Mesendoderm (in vitro differentiated cells): ENCODE measurements at regions not wholly inside any gene's neighbourhood (a gene's known extent, or its start where the extent isn't known, plus 50 kb on each side); places are given as distances from the start of the nearest gene placed in this dataset.

ENCODE experiments used
- DNase-seq: peaks from one replicate; pipeline ENCODE4 v3.0.0; 2013
- H2AK5ac ChIP-seq: 2 replicates; pipeline ENCODE4 v1.6.1; 2013; ENCODE audit warnings: low read length, inconsistent platforms
- H2BK120ac ChIP-seq: 2 replicates; pipeline ENCODE4 v1.6.1; 2013; ENCODE audit warnings: low read depth, mild to moderate bottlenecking, low read length, moderate library complexity, mixed read lengths
- H2BK15ac ChIP-seq: replicated peaks from 2 replicates; pipeline ENCODE4 v1.6.1; 2013; ENCODE audit warnings: low read depth, mild to moderate bottlenecking, moderate library complexity
- H2BK5ac ChIP-seq: 2 replicates; pipeline ENCODE4 v1.6.1; 2013; ENCODE audit warnings: low read length, inconsistent platforms
- H3K18ac ChIP-seq: 2 replicates; pipeline ENCODE4 v1.6.1; 2013; ENCODE audit warnings: mild to moderate bottlenecking, low read length, mixed read lengths
- H3K23ac ChIP-seq: one replicate; pipeline ENCODE4 v1.6.1; 2013; ENCODE audit warnings: low read length
- H3K27ac ChIP-seq: 2 replicates; pipeline ENCODE4 v1.5.1; 2013; ENCODE audit warnings: low read depth, mild to moderate bottlenecking, inconsistent platforms, low read length, moderate library complexity
- H3K27me3 ChIP-seq: 2 replicates; pipeline ENCODE4 v1.6.1; 2013; ENCODE audit warnings: low read length, control low read depth, mild to moderate bottlenecking, inconsistent platforms; ENCODE audit not compliant: insufficient read depth, poor library complexity
- H3K36me3 ChIP-seq: 2 replicates; pipeline ENCODE4 v1.6.1; 2013; ENCODE audit warnings: low read length, inconsistent platforms; ENCODE audit not compliant: control insufficient read depth, insufficient read depth
- H3K4ac ChIP-seq: one replicate; pipeline ENCODE4 v1.6.1; 2013; ENCODE audit warnings: low read depth, mild to moderate bottlenecking, low read length, moderate library complexity
- H3K4me1 ChIP-seq: 2 replicates; pipeline ENCODE4 v1.6.1; 2013; ENCODE audit warnings: low read depth, low read length, inconsistent platforms; ENCODE audit not compliant: control insufficient read depth
- H3K4me2 ChIP-seq: 2 replicates; pipeline ENCODE4 v1.6.1; 2013; ENCODE audit warnings: low read length
- H3K4me3 ChIP-seq: 2 replicates; pipeline ENCODE4 v1.5.1; 2013; ENCODE audit warnings: mild to moderate bottlenecking, low read length
- H3K56ac ChIP-seq: one replicate; pipeline ENCODE4 v1.6.1; 2013; ENCODE audit warnings: low read length
- H3K79me1 ChIP-seq: 2 replicates; pipeline ENCODE4 v1.6.1; 2013; ENCODE audit warnings: low read length, inconsistent platforms
- H3K79me2 ChIP-seq: 2 replicates; pipeline ENCODE4 v1.6.1; 2013; ENCODE audit warnings: mild to moderate bottlenecking, low read length; ENCODE audit not compliant: control insufficient read depth, insufficient read depth
- H3K9ac ChIP-seq: 2 replicates; pipeline ENCODE4 v1.6.1; 2013; ENCODE audit warnings: low read length, inconsistent platforms
- H4K5ac ChIP-seq: one replicate; pipeline ENCODE4 v1.6.1; 2013; ENCODE audit warnings: low read length
- H4K8ac ChIP-seq: one replicate; pipeline ENCODE4 v1.6.1; 2013; ENCODE audit warnings: low read depth, mild to moderate bottlenecking, control low read depth, low read length, moderate library complexity
- WGBS: extraction: QIAGEN DNeasy Blood & Tissue Kit; methylation state at CpG from one replicate; pipeline ENCODE4 v1.1.7; 2013; ENCODE audit warnings: low lambda C conversion rate, missing lambda C conversion rate; ENCODE audit not compliant: insufficient coverage; ENCODE audit errors: extremely low coverage; 5-methylcytosine and 5-hydroxymethylcytosine counted together

DNA sequence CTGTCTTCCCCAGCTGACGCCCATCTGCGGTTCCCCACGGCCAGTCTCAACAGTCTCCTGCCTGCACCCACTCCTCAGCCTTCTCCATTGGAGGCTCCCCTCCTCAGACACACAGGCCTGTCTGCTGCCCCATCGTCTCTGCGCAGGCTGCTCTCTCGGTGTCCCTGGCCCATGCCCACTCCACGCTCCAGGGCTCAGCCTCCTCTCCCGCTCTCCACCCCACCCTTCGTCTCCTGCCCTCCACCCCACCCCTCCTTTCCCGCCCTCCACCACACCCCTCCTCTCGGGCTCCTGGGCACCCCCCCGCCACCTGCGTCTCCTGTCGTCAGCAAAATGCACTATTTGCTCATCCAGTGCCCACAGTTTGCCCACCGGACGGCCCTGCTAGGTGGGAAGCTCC lies 119.6 kb upstream of the DIO3 start:
- Histone ChIP-seq H3K4ac (no peak overlapping the region), H3K18ac (no peak overlapping the region), H4K8ac (no peak overlapping the region), H3K9ac (no peak overlapping the region), H3K79me2 (no peaks in the 10 kb centered on the region), H2BK120ac (no peak overlapping the region), H4K5ac (no peak overlapping the region), H3K4me1 (no peaks in the 10 kb centered on the region), H3K4me2 (no peak overlapping the region), H2BK5ac (no peak overlapping the region), H3K27me3 (no peaks in the 10 kb centered on the region), H3K27ac (no peak overlapping the region), H3K36me3 (no peaks in the 10 kb centered on the region), H3K4me3 (no peak overlapping the region), H2AK5ac (no peak overlapping the region), H2BK15ac (no peak overlapping the region), H3K79me1 (no peaks in the 10 kb centered on the region), H3K56ac (no peak overlapping the region), H3K23ac (no peak overlapping the region)
- no peak for DNase-seq
- WGBS: no CpG with 5 or more reads among the region's 16 CpGs

DNA sequence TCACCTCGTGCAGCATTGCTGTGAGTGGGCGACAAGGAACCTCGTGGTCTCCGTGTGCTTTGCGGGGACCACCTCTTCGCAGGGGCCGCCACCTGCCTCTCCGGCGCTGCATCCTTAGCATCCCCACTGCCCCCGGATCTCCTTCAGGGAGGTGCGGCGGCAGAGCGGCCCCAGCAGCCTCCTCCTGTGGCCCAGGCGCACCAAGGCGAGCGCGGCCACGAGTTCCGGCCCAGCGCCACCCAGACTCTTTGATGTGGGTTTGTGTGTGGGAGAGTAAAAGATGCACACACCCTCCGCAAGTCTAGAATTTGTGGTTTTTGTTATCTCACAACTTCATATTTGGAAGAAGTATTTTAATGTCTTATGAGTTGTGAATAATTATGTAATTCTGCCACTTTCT lies 118.8 kb upstream of the DIO3 start:
- DNase-seq: no peak
- Histone ChIP-seq H3K79me2 (no peaks in the 10 kb centered on the region), H3K4me2 (no peak overlapping the region), H3K36me3 (no peaks in the 10 kb centered on the region), H3K27ac (no peak overlapping the region), H3K4me1 (no peaks in the 10 kb centered on the region), H4K5ac (no peak overlapping the region), H2AK5ac (no peak overlapping the region), H3K56ac (no peak overlapping the region), H3K79me1 (no peaks in the 10 kb centered on the region), H4K8ac (no peak overlapping the region), H3K27me3 (no peaks in the 10 kb centered on the region), H3K4ac (no peak overlapping the region), H3K23ac (no peak overlapping the region), H2BK120ac (no peak overlapping the region), H2BK5ac (no peak overlapping the region), H3K18ac (no peak overlapping the region), H2BK15ac (no peak overlapping the region), H3K4me3 (no peak overlapping the region), H3K9ac (no peak overlapping the region)
- WGBS: no CpG with 5 or more reads among the region's 21 CpGs

DNA sequence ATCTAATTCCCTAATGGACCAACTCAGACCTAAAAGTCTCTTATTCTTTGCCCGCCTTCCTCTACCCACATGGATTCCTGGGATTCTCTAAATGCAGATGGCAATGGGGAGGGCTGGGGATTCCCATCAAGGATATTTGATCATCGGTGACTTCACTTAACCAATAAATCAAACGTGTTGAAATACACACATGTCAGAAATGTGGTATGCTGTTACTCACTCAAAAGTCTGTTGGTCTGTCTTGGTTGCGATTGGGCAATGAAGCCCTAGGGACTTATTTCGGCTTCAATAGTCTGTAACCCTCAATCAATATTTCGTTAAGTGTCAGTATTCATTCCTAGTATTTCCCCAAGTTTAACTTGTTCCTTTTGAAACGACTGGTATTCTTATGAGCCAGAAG lies 117.2 kb upstream of the DIO3 start:
- no peaks in the 10 kb centered on the region for H3K4me1 ChIP-seq
- H3K23ac ChIP-seq: no peak overlapping the region
- no peak for DNase-seq
- H2BK120ac ChIP-seq: no peak overlapping the region
- H4K8ac ChIP-seq: no peak overlapping the region
- H3K4me3 ChIP-seq: no peak overlapping the region
- no peak overlapping the region for H3K56ac ChIP-seq
- no peaks in the 10 kb centered on the region for H3K27me3 ChIP-seq
- no peaks in the 10 kb centered on the region for H3K36me3 ChIP-seq
- no peak overlapping the region for H3K9ac ChIP-seq
- H3K4me2 ChIP-seq: no peak overlapping the region
- no peak overlapping the region for H4K5ac ChIP-seq
- H3K79me2 ChIP-seq: no peaks in the 10 kb centered on the region
- H3K18ac ChIP-seq: no peak overlapping the region
- no peak overlapping the region for H2BK15ac ChIP-seq
- H3K27ac ChIP-seq: no peak overlapping the region
- no peak overlapping the region for H3K4ac ChIP-seq
- no CpG with 5 or more reads among the region's 7 CpGs for WGBS
- H2BK5ac ChIP-seq: no peak overlapping the region
- H3K79me1 ChIP-seq: no peaks in the 10 kb centered on the region
- no peak overlapping the region for H2AK5ac ChIP-seq

DNA sequence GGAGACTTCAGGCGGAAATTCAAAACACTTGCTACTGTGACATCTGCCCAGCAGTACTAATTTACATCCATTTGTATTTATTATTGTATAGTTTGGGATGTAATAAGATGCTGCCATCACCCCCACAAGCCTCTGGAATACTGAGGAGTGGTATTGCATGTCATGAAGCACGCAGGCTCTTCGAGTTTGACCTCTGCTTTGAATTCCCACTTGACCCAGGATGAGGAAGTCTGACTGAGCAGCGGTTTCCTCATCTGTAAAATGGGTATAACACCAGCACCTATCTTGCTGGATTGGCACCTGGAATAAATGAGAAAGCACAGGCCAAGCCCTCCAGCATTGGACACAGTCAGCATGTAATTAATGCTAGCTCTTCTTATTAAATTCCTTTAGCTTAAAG lies 116.0 kb upstream of the DIO3 start:
- H2BK15ac ChIP-seq: no peak overlapping the region
- no peak overlapping the region for H3K9ac ChIP-seq
- WGBS: no CpG with 5 or more reads among the region's 4 CpGs
- H3K18ac ChIP-seq: no peak overlapping the region
- no peaks in the 10 kb centered on the region for H3K4me1 ChIP-seq
- H3K23ac ChIP-seq: no peak overlapping the region
- DNase-seq: no peak
- H3K4me2 ChIP-seq: no peak overlapping the region
- H3K4ac ChIP-seq: no peak overlapping the region
- H3K36me3 ChIP-seq: no peaks in the 10 kb centered on the region
- H3K79me1 ChIP-seq: no peaks in the 10 kb centered on the region
- H3K27ac ChIP-seq: no peak overlapping the region
- no peak overlapping the region for H4K8ac ChIP-seq
- no peak overlapping the region for H3K4me3 ChIP-seq
- no peak overlapping the region for H3K56ac ChIP-seq
- no peak overlapping the region for H2BK120ac ChIP-seq
- H2BK5ac ChIP-seq: no peak overlapping the region
- no peaks in the 10 kb centered on the region for H3K79me2 ChIP-seq
- H4K5ac ChIP-seq: no peak overlapping the region
- no peaks in the 10 kb centered on the region for H3K27me3 ChIP-seq
- H2AK5ac ChIP-seq: no peak overlapping the region

DNA sequence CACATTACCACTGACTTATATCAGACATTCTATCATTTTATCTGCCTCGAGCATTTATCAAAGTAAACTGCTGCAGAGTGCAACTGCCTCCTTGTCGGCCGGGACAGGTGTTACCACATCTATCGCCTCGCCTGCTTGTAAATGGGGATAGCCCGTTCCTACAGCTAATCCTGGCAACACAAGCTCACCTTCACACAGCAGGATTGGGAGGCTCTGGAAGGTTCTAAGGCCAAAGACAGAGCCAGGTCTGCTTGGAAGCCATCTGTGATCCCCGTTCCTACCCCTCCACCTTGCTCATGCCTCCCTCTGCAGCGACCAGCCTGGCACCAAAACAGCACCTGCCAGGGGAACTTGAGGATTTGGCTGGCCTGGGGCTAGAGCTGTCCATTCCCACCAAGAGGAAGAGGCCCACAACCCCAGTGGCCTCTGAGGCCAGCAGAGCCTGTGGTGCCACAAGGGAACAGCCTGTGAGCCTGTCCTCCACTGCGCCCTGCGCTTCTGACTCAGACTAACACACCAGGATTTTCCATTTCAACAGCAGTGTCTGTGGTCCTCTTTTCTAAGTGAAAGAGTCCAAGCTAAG lies 114.8 kb upstream of the DIO3 start:
- Histone ChIP-seq H3K18ac (no peak overlapping the region), H3K79me2 (no peaks in the 10 kb centered on the region), H4K5ac (no peak overlapping the region), H3K4me1 (no peaks in the 10 kb centered on the region), H3K56ac (no peak overlapping the region), H2BK120ac (no peak overlapping the region), H2BK5ac (no peak overlapping the region), H2AK5ac (no peak overlapping the region), H3K27ac (no peak overlapping the region), H3K36me3 (no peaks in the 10 kb centered on the region), H3K4ac (no peak overlapping the region), H3K23ac (no peak overlapping the region), H3K27me3 (no peaks in the 10 kb centered on the region), H3K4me2 (no peak overlapping the region), H3K4me3 (no peak overlapping the region), H3K9ac (no peak overlapping the region), H4K8ac (no peak overlapping the region), H2BK15ac (no peak overlapping the region), H3K79me1 (no peaks in the 10 kb centered on the region)
- WGBS: no CpG with 5 or more reads among the region's 10 CpGs
- DNase-seq: no peak

DNA sequence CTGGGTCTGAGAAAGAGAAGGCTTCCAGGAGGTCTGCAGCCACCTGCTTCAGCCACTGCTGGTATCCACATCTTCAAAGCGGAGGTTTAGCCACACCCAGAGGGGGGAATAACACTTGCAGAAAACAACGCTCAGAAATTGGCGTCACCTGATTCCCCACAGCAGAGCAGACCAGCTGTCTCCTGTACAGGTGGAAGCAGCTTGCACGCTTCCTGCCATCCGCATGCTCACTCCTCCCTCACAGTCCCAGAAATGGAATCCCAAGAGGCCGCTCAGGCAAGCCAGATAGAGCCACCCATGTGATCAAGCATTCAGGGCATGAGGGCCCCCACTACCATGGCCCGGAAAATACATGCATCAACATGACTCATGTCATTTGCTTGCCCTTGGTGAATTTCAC lies 112.2 kb upstream of the DIO3 start:
- H2AK5ac ChIP-seq: no peak overlapping the region
- no peak overlapping the region for H2BK15ac ChIP-seq
- DNase-seq: no peak
- no peak overlapping the region for H3K18ac ChIP-seq
- no peaks in the 10 kb centered on the region for H3K27me3 ChIP-seq
- H3K36me3 ChIP-seq: no peaks in the 10 kb centered on the region
- no peak overlapping the region for H3K23ac ChIP-seq
- WGBS: no CpG with 5 or more reads among the region's 7 CpGs
- H3K27ac ChIP-seq: no peak overlapping the region
- H3K4me3 ChIP-seq: no peak overlapping the region
- no peak overlapping the region for H2BK5ac ChIP-seq
- no peak overlapping the region for H3K4ac ChIP-seq
- no peak overlapping the region for H2BK120ac ChIP-seq
- H3K79me1 ChIP-seq: no peaks in the 10 kb centered on the region
- no peak overlapping the region for H3K9ac ChIP-seq
- H3K79me2 ChIP-seq: no peaks in the 10 kb centered on the region
- H3K4me2 ChIP-seq: no peak overlapping the region
- no peak overlapping the region for H3K56ac ChIP-seq
- no peak overlapping the region for H4K8ac ChIP-seq
- H3K4me1 ChIP-seq: no peaks in the 10 kb centered on the region
- H4K5ac ChIP-seq: no peak overlapping the region
